OCI-LY7 (cell line): ENCODE measurements at regions not wholly inside any gene's neighbourhood (a gene's known extent, or its start where the extent isn't known, plus 50 kb on each side); places are given as distances from the start of the nearest gene placed in this dataset.

Source experiments
- BruUV-seq: library from RNA; stranded (reverse); fragments of 400-500 nt; replicated peaks from 2 replicates; lab custom pipeline; 2021; lab: Mats Ljungman, UMichigan
- CTCF ChIA-PET: fragments of 300-600 bp; sonication (Branson Sonifier 250); formaldehyde crosslinking; loops from one replicate; lab custom pipeline; 2022; ENCODE audit warnings: antibody characterized with exemption; ENCODE audit not compliant: unreplicated experiment; lab: Charles Lee
- POLR2A ChIA-PET: fragments of 300-600 bp; sonication (Branson Sonifier 250); formaldehyde crosslinking; loops from one replicate; lab custom pipeline; 2022; ENCODE audit warnings: antibody characterized with exemption; lab: Charles Lee
- DNase-seq: peaks from one replicate; pipeline ENCODE4 v3.0.0-alpha.2; 2015; ENCODE audit warnings: low spot score
- H2AFZ ChIP-seq: fragments of 200-600 bp; sonication (generic), shearing (Covaris generic); 2 replicates; pipeline ENCODE4 v1.6.1; 2014; ENCODE audit warnings: mild to moderate bottlenecking, antibody characterized with exemption, low read length, moderate library complexity
- H3K27ac ChIP-seq: fragments of 200-600 bp; sonication (generic); 2 replicates; pipeline ENCODE4 v1.5.1; 2014; ENCODE audit warnings: mixed run types, low read depth, mild to moderate bottlenecking, moderate library complexity, low read length, inconsistent platforms; ENCODE audit not compliant: poor library complexity, severe bottlenecking
- H3K36me3 ChIP-seq: fragments of 200-600 bp; sonication (generic); 2 replicates; pipeline ENCODE4 v1.6.1; 2014; ENCODE audit warnings: mild to moderate bottlenecking, antibody characterized with exemption, low read length, moderate library complexity, mixed read lengths; ENCODE audit not compliant: insufficient read depth
- H3K4me1 ChIP-seq: fragments of 200-600 bp; sonication (generic); 2 replicates; pipeline ENCODE4 v1.5.1; 2014; ENCODE audit warnings: mild to moderate bottlenecking, low read length; ENCODE audit not compliant: insufficient read depth, poor library complexity, severe bottlenecking
- H3K4me2 ChIP-seq: fragments of 200-600 bp; sonication (generic); 2 replicates; pipeline ENCODE4 v1.6.1; 2014; ENCODE audit warnings: mild to moderate bottlenecking, low read length
- H3K4me3 ChIP-seq: fragments of 200-600 bp; sonication (generic); 2 replicates; pipeline ENCODE4 v1.5.1; 2014; ENCODE audit warnings: mild to moderate bottlenecking, low read depth, low read length; ENCODE audit not compliant: poor library complexity, severe bottlenecking
- H3K79me2 ChIP-seq: fragments of 200-600 bp; sonication (generic); 2 replicates; pipeline ENCODE4 v1.6.1; 2016; ENCODE audit warnings: low read depth, mild to moderate bottlenecking, low read length, moderate library complexity, mixed read lengths; ENCODE audit not compliant: insufficient read depth
- H3K9me2 ChIP-seq: fragments of 200-600 bp; sonication (generic); 2 replicates; pipeline ENCODE4 v1.6.1; 2016; ENCODE audit warnings: mild to moderate bottlenecking, low read length, mixed read lengths; ENCODE audit not compliant: insufficient read depth
- H3K9me3 ChIP-seq: fragments of 200-600 bp; sonication (generic); 2 replicates; pipeline ENCODE4 v1.6.1; 2014; ENCODE audit warnings: mild to moderate bottlenecking, mixed run types, low read length, mixed read lengths
- H4K20me1 ChIP-seq: fragments of 200-600 bp; sonication (generic); 2 replicates; pipeline ENCODE4 v1.6.1; 2014; ENCODE audit warnings: mild to moderate bottlenecking, antibody characterized with exemption, low read length, moderate library complexity, mixed read lengths; ENCODE audit not compliant: insufficient read depth
- EZH2phosphoT487 ChIP-seq: fragments of 200-600 bp; sonication (generic); IDR thresholded peaks from 2 replicates; pipeline ENCODE4 v1.6.1; 2018; ENCODE audit warnings: low read depth, borderline replicate concordance, mild to moderate bottlenecking, mixed run types, antibody characterized with exemption, low read length, moderate library complexity, mixed read lengths
- intact Hi-C: fragments of 100-400 bp; cut with micrococcal nuclease; formaldehyde crosslinking; loops from one replicate; pipeline ENCODE4 v1.10.0; 2022; ENCODE audit not compliant: unreplicated experiment
- TF ChIP-seq, protein P1 (sequence below): fragments of 200-600 bp; sonication (generic); conservative IDR thresholded peaks from 2 replicates; pipeline ENCODE4 v1.5.1; 2014; ENCODE audit warnings: mild to moderate bottlenecking, antibody characterized with exemption, low read length, moderate library complexity, mixed read lengths

DNA sequence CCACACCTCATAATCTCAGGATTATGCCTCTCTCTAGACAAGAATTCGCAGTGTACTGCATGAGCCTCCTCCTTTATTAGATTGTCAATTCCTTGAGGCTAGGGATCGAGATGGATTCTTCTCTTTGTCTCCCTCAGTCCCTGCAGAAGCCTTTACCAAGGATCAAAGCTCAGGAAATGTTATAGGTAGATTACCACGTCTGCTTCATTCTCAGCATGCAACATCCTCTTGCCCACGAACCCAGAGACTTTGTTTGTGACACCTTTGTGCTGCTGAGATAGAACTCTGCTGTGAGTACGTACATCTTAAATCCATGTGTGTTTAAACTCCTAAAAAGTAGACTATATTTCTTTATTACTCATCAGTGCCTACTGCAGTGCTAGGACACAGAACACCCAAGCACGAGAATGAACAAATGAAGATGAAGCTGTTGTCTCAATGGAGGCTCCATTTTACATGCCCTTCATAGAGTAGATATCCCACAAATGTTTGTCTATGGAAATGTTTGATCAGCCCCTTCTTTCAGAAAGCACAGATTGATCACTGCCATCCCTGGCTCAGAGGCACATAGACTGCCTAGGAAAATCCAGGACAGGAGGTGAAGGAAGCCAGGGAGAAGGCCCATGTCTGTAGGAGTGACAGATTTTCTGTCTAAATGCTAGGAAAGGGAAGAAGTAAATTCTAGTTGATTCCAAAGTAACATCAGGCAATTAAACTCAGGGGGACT, 98.8 kb upstream of the KLHL29 start:
- Histone ChIP-seq H4K20me1 (no peaks in the 10 kb centered on the region), H2AFZ (no peak overlapping the region), H3K36me3 (no peaks in the 10 kb centered on the region), H3K4me2 (no peak overlapping the region), H3K27ac (no peak overlapping the region), H3K9me2 (no peaks in the 10 kb centered on the region), H3K9me3 (no peaks in the 10 kb centered on the region), H3K4me3 (no peak overlapping the region), H3K4me1 (no peaks in the 10 kb centered on the region), H3K79me2 (no peaks in the 10 kb centered on the region)
- intact Hi-C loops, result no loop called here
- BruUV-seq, result no TSS peak
- POLR2A ChIA-PET, result interaction anchor here (0.6 to 0.7 kb wide), 2 partner anchors 8 to 20 kb away, joined by 3 to 4 read pairs; no protein-coding TSS in a partner anchor
- no peak for DNase-seq
- CTCF ChIA-PET, result no interaction called here
- TF ChIP-seq, protein P1, sequence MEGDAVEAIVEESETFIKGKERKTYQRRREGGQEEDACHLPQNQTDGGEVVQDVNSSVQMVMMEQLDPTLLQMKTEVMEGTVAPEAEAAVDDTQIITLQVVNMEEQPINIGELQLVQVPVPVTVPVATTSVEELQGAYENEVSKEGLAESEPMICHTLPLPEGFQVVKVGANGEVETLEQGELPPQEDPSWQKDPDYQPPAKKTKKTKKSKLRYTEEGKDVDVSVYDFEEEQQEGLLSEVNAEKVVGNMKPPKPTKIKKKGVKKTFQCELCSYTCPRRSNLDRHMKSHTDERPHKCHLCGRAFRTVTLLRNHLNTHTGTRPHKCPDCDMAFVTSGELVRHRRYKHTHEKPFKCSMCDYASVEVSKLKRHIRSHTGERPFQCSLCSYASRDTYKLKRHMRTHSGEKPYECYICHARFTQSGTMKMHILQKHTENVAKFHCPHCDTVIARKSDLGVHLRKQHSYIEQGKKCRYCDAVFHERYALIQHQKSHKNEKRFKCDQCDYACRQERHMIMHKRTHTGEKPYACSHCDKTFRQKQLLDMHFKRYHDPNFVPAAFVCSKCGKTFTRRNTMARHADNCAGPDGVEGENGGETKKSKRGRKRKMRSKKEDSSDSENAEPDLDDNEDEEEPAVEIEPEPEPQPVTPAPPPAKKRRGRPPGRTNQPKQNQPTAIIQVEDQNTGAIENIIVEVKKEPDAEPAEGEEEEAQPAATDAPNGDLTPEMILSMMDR, result no peak
- TF ChIP-seq EZH2phosphoT487, result no peak

DNA sequence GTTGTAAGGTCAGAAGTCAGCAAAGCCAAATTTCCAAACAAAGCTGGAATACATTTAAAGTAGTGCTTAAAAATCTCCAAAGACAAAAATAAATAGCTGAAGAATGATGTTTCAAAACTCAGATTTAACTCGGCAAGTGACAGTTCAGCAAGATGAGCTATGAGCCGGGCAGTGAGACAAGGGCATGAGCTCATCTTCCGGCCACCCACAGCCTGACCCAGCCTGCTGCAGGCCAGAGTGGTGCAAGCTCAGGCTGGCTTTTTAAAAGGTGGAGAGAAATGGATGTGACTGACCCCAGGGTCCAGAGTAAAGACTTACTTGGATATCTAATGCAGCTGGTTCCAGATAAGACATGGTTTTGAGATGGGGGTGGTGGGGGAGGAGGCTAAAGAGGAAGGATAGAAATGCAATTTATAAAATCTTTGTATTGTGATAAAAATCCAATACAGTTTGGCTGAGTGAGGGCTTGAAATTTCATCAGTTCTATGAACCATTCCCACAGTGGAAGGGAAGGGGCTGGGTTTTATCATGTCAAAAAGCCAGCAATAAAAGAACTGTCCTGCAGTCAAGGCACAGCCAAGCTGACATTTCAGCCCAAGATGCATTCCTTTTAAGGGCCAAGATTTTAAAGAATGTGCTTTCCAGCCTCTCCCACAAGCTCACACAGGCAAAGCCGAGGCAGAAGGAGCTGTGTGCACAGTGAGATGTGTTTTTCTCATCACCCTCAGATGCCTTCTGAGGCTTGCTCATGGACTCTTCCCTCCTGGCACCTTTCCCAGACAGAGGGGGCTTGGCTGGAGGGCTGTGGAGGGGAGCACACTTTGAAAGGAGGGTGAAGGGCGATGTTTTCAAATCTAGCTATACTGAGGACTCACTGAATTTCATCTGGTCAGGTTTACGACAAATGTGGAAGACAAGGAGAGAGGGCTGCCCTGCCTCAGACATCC, 97.9 kb upstream of the KLHL29 start:
- H3K79me2 ChIP-seq, result no peaks in the 10 kb centered on the region

More for the DNA sequence above, 97.9 kb upstream of the KLHL29 start:
- Histone ChIP-seq H3K36me3 (no peaks in the 10 kb centered on the region), H3K9me3 (no peaks in the 10 kb centered on the region), H2AFZ (no peak overlapping the region), H4K20me1 (no peaks in the 10 kb centered on the region), H3K27ac (no peak overlapping the region), H3K9me2 (no peaks in the 10 kb centered on the region), H3K4me2 (no peak overlapping the region), H3K4me1 (no peaks in the 10 kb centered on the region), H3K4me3 (no peak overlapping the region)
- no peak for TF ChIP-seq EZH2phosphoT487
- TF ChIP-seq, protein P1, result no peak
- DNase-seq, result no peak
- POLR2A ChIA-PET, result interaction anchor here (0.6 to 0.7 kb wide), 2 partner anchors 9 to 19 kb away, joined by 3 to 4 read pairs; no protein-coding TSS in a partner anchor
- intact Hi-C loops, result no loop called here
- BruUV-seq, result no TSS peak
- CTCF ChIA-PET, result no interaction called here
